Urinary bladder (tissue), 3 donors: ENCODE measurements at regions not wholly inside any gene's neighbourhood (a gene's known extent, or its start where the extent isn't known, plus 50 kb on each side); places are given as distances from the start of the nearest gene placed in this dataset.

Experiments used
- DNase-seq: peaks from one replicate; pipeline ENCODE4 v3.0.0-alpha.2; 2015; ENCODE audit errors: extremely low spot score
- H3K27ac ChIP-seq: one replicate; pipeline ENCODE4 v1.5.1; 2013; ENCODE audit warnings: low read depth, mild to moderate bottlenecking, moderate library complexity
- H3K36me3 ChIP-seq: one replicate; pipeline ENCODE4 v1.6.1; 2013; ENCODE audit warnings: mild to moderate bottlenecking, moderate library complexity; ENCODE audit not compliant: insufficient read depth
- H3K4me1 ChIP-seq: one replicate; pipeline ENCODE4 v1.6.1; 2013; ENCODE audit warnings: mild to moderate bottlenecking, moderate library complexity; ENCODE audit not compliant: insufficient read depth
- H3K4me3 ChIP-seq: one replicate; pipeline ENCODE4 v1.5.1; 2013; ENCODE audit warnings: low read depth, low read length
- WGBS: extraction: QIAGEN DNeasy Blood & Tissue Kit; methylation state at CpG from one replicate; pipeline ENCODE4 v1.1.7; 2013; 5-methylcytosine and 5-hydroxymethylcytosine counted together
- donor health status: healthy with polysubstance abuse.
- donor health status: healthy.

GRCh38 chr7:428927-429827, 90.5 kb downstream of the PDGFA start:
- no peak for DNase-seq
- Histone ChIP-seq H3K27ac (no peak overlapping the region), H3K4me3 (no peak overlapping the region), H3K4me1 (no peaks in the 10 kb centered on the region), H3K36me3 (no peaks in the 10 kb centered on the region)
- WGBS = 89% methylated on average over 48 of the region's 48 CpGs

- H3K36me3 ChIP-seq = no peaks in the 10 kb centered on the region
- H3K4me1 ChIP-seq = no peaks in the 10 kb centered on the region
- H3K27ac ChIP-seq = no peak overlapping the region
- WGBS = 92% methylated on average over 20 of the region's 20 CpGs
- H3K4me3 ChIP-seq = no peak overlapping the region
- DNase-seq = no peak
Measured at GRCh38 chr7:429828-430180, 89.8 kb downstream of the PDGFA start.

- WGBS = 88% methylated on average over 24 of the region's 24 CpGs
- Histone ChIP-seq H3K4me3 (no peak overlapping the region), H3K36me3 (no peaks in the 10 kb centered on the region), H3K27ac (no peak overlapping the region), H3K4me1 (no peaks in the 10 kb centered on the region)
- DNase-seq = no peak
Measured at GRCh38 chr7:431041-431440, 88.6 kb downstream of the PDGFA start.

- Histone ChIP-seq H3K4me3 (no peak overlapping the region), H3K36me3 (no peaks in the 10 kb centered on the region), H3K27ac (no peak overlapping the region), H3K4me1 (no peaks in the 10 kb centered on the region)
- no peak for DNase-seq
- WGBS = 70% methylated on average over 16 of the region's 16 CpGs
Measured at GRCh38 chr7:431658-432111, 88.0 kb downstream of the PDGFA start.

- Histone ChIP-seq H3K36me3 (no peaks in the 10 kb centered on the region), H3K4me1 (no peaks in the 10 kb centered on the region), H3K27ac (no peak overlapping the region), H3K4me3 (no peak overlapping the region)
- DNase-seq = no peak
- WGBS = 88% methylated on average over 11 of the region's 11 CpGs
Measured at GRCh38 chr7:432256-432655, 87.4 kb downstream of the PDGFA start.

- Histone ChIP-seq H3K36me3 (no peaks in the 10 kb centered on the region), H3K4me1 (no peaks in the 10 kb centered on the region), H3K27ac (no peak overlapping the region), H3K4me3 (no peak overlapping the region)
- no peak for DNase-seq
- WGBS = 87% methylated on average over 11 of the region's 11 CpGs
Measured at GRCh38 chr7:432933-433332, 86.7 kb downstream of the PDGFA start.

GRCh38 chr7:433558-433957, 86.1 kb downstream of the PDGFA start:
- DNase-seq = no peak
- no peak overlapping the region for H3K4me3 ChIP-seq
- H3K36me3 ChIP-seq = no peaks in the 10 kb centered on the region
- no peaks in the 10 kb centered on the region for H3K4me1 ChIP-seq
- H3K27ac ChIP-seq = no peak overlapping the region
- 84% methylated on average over 13 of the region's 13 CpGs for WGBS

GRCh38 chr7:434891-435629, 84.6 kb downstream of the PDGFA start:
- H3K4me3 ChIP-seq = no peak overlapping the region

GRCh38 chr7:435630-436366, 83.8 kb downstream of the PDGFA start:
- Histone ChIP-seq H3K4me1 (no peaks in the 10 kb centered on the region), H3K4me3 (no peak overlapping the region), H3K36me3 (no peaks in the 10 kb centered on the region), H3K27ac (no peak overlapping the region)
- 59% methylated on average over 28 of the region's 28 CpGs for WGBS
- no peak for DNase-seq

More at GRCh38 chr7:434891-435629, 84.6 kb downstream of the PDGFA start:
- no peak for DNase-seq
- Histone ChIP-seq H3K27ac (no peak overlapping the region), H3K36me3 (no peaks in the 10 kb centered on the region), H3K4me1 (no peaks in the 10 kb centered on the region)
- WGBS = 47% methylated on average over 35 of the region's 35 CpGs

- no peaks in the 10 kb centered on the region for H3K36me3 ChIP-seq
- H3K4me1 ChIP-seq = no peaks in the 10 kb centered on the region
- H3K27ac ChIP-seq = no peak overlapping the region
- no peak overlapping the region for H3K4me3 ChIP-seq
- no peak for DNase-seq
- 87% methylated on average over 33 of the region's 33 CpGs for WGBS
Measured at GRCh38 chr7:436367-437128, 83.1 kb downstream of the PDGFA start.

- 85% methylated on average over 43 of the region's 43 CpGs for WGBS
- no peaks in the 10 kb centered on the region for H3K36me3 ChIP-seq
- no peak overlapping the region for H3K4me3 ChIP-seq
- no peaks in the 10 kb centered on the region for H3K4me1 ChIP-seq
- no peak overlapping the region for H3K27ac ChIP-seq
- no peak for DNase-seq
Measured at GRCh38 chr7:437329-438251, 82.1 kb downstream of the PDGFA start.

GRCh38 chr7:438361-438760, 81.3 kb downstream of the PDGFA start:
- no peak overlapping the region for H3K4me3 ChIP-seq
- no peaks in the 10 kb centered on the region for H3K36me3 ChIP-seq
- H3K27ac ChIP-seq = no peak overlapping the region
- H3K4me1 ChIP-seq = no peaks in the 10 kb centered on the region
- no peak for DNase-seq
- WGBS = 88% methylated on average over 7 of the region's 7 CpGs
